NCI-H1092 treated with DMSO at 0.1 percent for 48 hours (cell line): ENCODE measurements at regions not wholly inside any gene's neighbourhood (a gene's known extent, or its start where the extent isn't known, plus 50 kb on each side); places are given as distances from the start of the nearest gene placed in this dataset.

Source experiments
- DNase-seq: peaks from one replicate; lab custom pipeline; 2025; lab: John Stamatoyannopoulos, UW

GRCh38 chr13:99821741-99822140 is 149.8 kb downstream of the ZIC5 start:
- DNase-seq, result no peak

- no peak for DNase-seq
These were observed 151.6 kb downstream of the ZIC5 start for GRCh38 chr13:99819967-99820366.

- no peak for DNase-seq
These were observed 155.2 kb downstream of the ZIC5 start for GRCh38 chr13:99816321-99816720.

- no peak for DNase-seq
These were observed 158.1 kb downstream of the ZIC5 start for GRCh38 chr13:99813336-99814095.

GRCh38 chr13:99812625-99813024 is 158.9 kb downstream of the ZIC5 start:
- no peak for DNase-seq

GRCh38 chr13:99811067-99811700 is 160.4 kb downstream of the ZIC5 start:
- DNase-seq, result peak; percentile 49

GRCh38 chr13:99809926-99810325 is 161.6 kb downstream of the ZIC5 start:
- no peak for DNase-seq

GRCh38 chr13:99809496-99809895 is 162.1 kb downstream of the ZIC5 start:
- no peak for DNase-seq

- DNase-seq, result no peak
These were observed 162.8 kb downstream of the ZIC5 start for GRCh38 chr13:99808786-99809185.

- DNase-seq, result no peak
These were observed 164.9 kb downstream of the ZIC5 start for GRCh38 chr13:99806671-99807070.

GRCh38 chr13:99805361-99805760 is 166.2 kb downstream of the ZIC5 start:
- DNase-seq, result no peak

- DNase-seq, result no peak
These were observed 168.4 kb downstream of the ZIC5 start for GRCh38 chr13:99803141-99803540.

- DNase-seq, result no peak
These were observed 169.2 kb downstream of the ZIC5 start for GRCh38 chr13:99802416-99802815.

GRCh38 chr13:99800951-99801350 is 170.6 kb downstream of the ZIC5 start:
- DNase-seq, result peak; percentile 26

GRCh38 chr13:99800011-99800410 is 171.6 kb downstream of the ZIC5 start:
- DNase-seq, result no peak

- no peak for DNase-seq
These were observed 172.8 kb downstream of the ZIC5 start for GRCh38 chr13:99798756-99799155.

- DNase-seq, result no peak
These were observed 173.9 kb downstream of the ZIC5 start for GRCh38 chr13:99797691-99798090.

GRCh38 chr13:99796175-99796819 is 175.3 kb downstream of the ZIC5 start:
- DNase-seq, result no peak

GRCh38 chr13:99792079-99792921 is 179.3 kb downstream of the ZIC5 start:
- DNase-seq, result no peak

GRCh38 chr13:99782669-99783068 is 188.9 kb downstream of the ZIC5 start:
- DNase-seq, result no peak

- DNase-seq, result no peak
These were observed 193.1 kb downstream of the ZIC5 start for GRCh38 chr13:99778500-99778899.

GRCh38 chr13:99777873-99778272 is 193.7 kb downstream of the ZIC5 start:
- no peak for DNase-seq
